ENCODE measurements at regions not wholly inside any gene's neighbourhood (a gene's known extent, or its start where the extent isn't known, plus 50 kb on each side); places are given as distances from the start of the nearest gene placed in this dataset.

DNA sequence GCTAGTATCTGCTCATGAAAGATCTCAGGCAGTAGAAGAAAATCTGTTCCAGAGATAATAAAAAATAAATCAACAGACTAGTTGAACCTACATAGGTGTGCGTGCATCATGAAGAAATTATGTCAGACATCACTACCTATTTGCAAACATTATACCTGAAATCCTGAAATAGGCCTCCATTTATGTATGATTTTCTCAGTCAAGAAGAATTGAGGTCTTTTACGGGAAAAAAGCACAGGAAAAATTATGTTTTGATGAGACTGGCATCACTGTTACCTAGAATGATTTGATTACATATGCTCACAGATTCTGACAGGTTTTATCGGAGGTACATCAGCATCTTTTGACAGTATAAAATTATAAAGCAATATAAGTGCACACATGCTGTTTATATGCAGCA, 1570.5 kb upstream of the NUDT12 start:
- TF ChIP-seq, protein P1, sequence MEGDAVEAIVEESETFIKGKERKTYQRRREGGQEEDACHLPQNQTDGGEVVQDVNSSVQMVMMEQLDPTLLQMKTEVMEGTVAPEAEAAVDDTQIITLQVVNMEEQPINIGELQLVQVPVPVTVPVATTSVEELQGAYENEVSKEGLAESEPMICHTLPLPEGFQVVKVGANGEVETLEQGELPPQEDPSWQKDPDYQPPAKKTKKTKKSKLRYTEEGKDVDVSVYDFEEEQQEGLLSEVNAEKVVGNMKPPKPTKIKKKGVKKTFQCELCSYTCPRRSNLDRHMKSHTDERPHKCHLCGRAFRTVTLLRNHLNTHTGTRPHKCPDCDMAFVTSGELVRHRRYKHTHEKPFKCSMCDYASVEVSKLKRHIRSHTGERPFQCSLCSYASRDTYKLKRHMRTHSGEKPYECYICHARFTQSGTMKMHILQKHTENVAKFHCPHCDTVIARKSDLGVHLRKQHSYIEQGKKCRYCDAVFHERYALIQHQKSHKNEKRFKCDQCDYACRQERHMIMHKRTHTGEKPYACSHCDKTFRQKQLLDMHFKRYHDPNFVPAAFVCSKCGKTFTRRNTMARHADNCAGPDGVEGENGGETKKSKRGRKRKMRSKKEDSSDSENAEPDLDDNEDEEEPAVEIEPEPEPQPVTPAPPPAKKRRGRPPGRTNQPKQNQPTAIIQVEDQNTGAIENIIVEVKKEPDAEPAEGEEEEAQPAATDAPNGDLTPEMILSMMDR (IDR thresholded peaks at IDR 0.05; ENCODE audit: insufficient read depth, low read length, missing control alignments): no peak
- POLR2A ChIA-PET: no interaction called here
- CTCF ChIA-PET: no interaction called here

DNA sequence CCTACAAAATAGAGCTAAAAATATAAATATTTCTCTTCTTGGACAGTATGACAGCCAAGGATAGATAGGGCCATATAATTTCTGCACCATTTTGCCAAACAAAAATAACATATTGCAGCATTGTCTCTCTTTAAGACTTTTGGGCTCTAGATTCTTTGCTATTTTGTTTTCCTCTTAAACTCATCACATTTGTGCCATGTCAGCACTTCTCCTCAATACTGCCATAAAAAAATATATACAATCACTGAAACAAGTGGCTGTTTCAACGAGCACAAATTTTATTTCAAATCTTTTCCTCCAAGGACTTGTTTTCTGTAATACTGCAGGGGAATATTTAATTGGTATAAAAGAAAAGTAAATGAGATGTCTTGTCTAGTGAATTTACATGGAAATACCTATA, 1570.0 kb upstream of the NUDT12 start:
- TF ChIP-seq, protein P1 (IDR thresholded peaks at IDR 0.05; ENCODE audit: insufficient read depth, low read length, missing control alignments): no peak
- ChIA-PET POLR2A (no interaction called here), CTCF (no interaction called here)
- no peak for DNase-seq (ENCODE audit: low read depth, low spot score)
- no peak overlapping the region for H3K4me3 ChIP-seq (ENCODE audit: low read depth, low read length)

More for the DNA sequence above, 1570.5 kb upstream of the NUDT12 start:
- H3K4me3 ChIP-seq (ENCODE audit: low read depth, low read length): no peak overlapping the region
- no peak for DNase-seq (ENCODE audit: low read depth, low spot score)

DNA sequence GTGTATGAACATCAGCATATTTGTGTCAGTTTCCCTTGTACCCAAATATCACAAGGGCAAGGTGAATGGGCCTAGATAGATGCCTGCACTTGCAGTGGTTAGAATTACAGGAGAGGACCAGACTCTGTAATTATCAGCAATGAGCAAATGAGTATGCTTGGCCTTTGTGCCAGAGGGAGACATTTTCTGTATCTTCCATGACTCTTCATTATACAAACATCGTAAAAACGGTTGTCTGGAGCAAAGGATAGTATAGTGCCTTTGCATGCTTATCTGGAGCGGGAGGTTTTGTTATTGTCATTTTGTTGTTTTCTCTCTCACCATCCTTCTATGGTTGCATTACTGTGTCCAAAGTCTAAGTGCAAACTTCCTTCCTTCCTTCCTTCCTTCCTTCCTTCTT, 1568.5 kb upstream of the NUDT12 start:
- POLR2A ChIA-PET: no interaction called here
- CTCF ChIA-PET: no interaction called here
- TF ChIP-seq, protein P1 (IDR thresholded peaks at IDR 0.05; ENCODE audit: insufficient read depth, low read length, missing control alignments): no peak

DNA sequence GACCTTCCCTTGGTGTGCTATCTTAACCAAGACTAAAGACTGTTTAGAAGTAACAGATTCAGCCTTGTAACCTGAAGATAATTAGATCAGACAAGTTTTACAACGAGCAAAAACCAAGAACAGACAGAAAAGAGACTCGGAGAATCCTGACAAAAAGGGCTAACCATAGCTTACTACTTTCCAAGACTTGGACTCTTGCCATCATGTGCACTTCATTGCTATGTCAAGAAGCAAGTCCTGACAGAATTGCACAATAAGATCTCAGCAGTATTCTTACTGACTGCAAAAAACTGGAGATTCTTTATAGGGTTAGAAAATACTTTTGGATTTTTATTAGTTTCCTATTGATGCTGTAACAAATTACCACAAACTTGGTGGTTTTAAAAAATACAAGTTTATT, 1539.0 kb upstream of the NUDT12 start:
- no peak overlapping the region for H3K4me3 ChIP-seq (ENCODE audit: low read depth, low read length)
- TF ChIP-seq, protein P1 (IDR thresholded peaks at IDR 0.05; ENCODE audit: insufficient read depth, low read length, missing control alignments): no peak
- ChIA-PET POLR2A (no interaction called here), CTCF (no interaction called here)
- no peak for DNase-seq (ENCODE audit: low read depth, low spot score)

More for the DNA sequence above, 1568.5 kb upstream of the NUDT12 start:
- DNase-seq (ENCODE audit: low read depth, low spot score): no peak
- H3K4me3 ChIP-seq (ENCODE audit: low read depth, low read length): no peak overlapping the region

DNA sequence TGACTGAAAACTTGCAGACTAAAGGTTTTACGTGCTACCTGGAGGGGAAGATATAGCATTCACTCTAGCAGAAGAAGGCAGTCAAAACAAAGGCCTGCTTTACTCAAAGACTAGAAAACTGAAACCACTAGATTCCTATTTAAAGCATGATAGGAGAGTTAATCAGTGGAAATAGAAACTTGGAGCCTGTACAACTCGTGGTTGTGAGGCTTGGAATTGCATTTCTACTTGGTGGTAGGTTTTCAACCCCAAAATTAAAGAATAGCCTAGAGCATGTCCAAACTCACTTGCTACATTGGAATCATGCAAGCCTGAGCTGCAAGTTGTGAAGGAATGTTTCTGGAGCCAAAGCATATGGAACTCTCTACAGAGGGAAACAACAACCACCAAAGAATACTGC, 1526.4 kb upstream of the NUDT12 start:
- ChIA-PET CTCF (no interaction called here), POLR2A (no interaction called here)
- DNase-seq (ENCODE audit: low read depth, low spot score): no peak
- H3K4me3 ChIP-seq (ENCODE audit: low read depth, low read length): no peak overlapping the region
- TF ChIP-seq, protein P1 (IDR thresholded peaks at IDR 0.05; ENCODE audit: insufficient read depth, low read length, missing control alignments): no peak

DNA sequence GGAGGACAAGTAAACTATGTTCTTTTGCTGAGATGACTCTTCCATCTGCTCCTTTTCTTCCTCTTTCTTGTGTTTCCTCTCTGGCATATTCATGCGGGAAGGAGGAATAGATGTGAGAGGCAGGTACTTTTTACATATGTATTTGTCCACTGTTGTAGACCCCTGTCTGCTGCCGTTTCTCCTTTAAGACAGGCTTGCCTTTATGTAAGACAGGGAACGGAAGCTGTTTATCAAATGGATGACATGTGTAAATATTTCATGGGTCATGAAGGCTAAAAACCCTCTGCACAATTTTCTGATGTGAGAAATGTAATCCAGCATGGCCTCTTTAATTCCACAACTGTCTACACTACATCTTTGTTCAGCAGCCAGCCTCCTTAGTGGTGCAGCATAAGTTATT, 1525.5 kb upstream of the NUDT12 start:
- CTCF ChIA-PET: no interaction called here
- POLR2A ChIA-PET: no interaction called here
- H3K4me3 ChIP-seq (ENCODE audit: low read depth, low read length): no peak overlapping the region
- TF ChIP-seq, protein P1 (IDR thresholded peaks at IDR 0.05; ENCODE audit: insufficient read depth, low read length, missing control alignments): no peak
- no peak for DNase-seq (ENCODE audit: low read depth, low spot score)
